B cell (primary cell): ENCODE measurements at regions not wholly inside any gene's neighbourhood (a gene's known extent, or its start where the extent isn't known, plus 50 kb on each side); places are given as distances from the start of the nearest gene placed in this dataset.

Experiments used
- ATAC-seq: fragments of 200-7000 bp; cut with Tn5 transposase; one replicate; pipeline ENCODE4 v1.10.0; 2021; ENCODE audit warnings: low read depth, mild to moderate bottlenecking, moderate number of reproducible peaks, moderate library complexity
- CTCF ChIA-PET: fragments of 350-600 bp; sonication (Branson Sonifier 250); formaldehyde crosslinking; loops from one replicate; lab custom pipeline; 2021; ENCODE audit warnings: antibody characterized with exemption, inconsistent platforms; lab: Charles Lee
- POLR2A ChIA-PET: fragments of 350-600 bp; sonication (Branson Sonifier 250); formaldehyde crosslinking; loops from one replicate; lab custom pipeline; 2021; ENCODE audit warnings: antibody characterized with exemption; lab: Charles Lee
- DNase-seq: peaks from one replicate; pipeline ENCODE4 v3.0.0; 2013
- H2AFZ ChIP-seq: 2 replicates; pipeline ENCODE4 v1.6.1; 2012; ENCODE audit warnings: mild to moderate bottlenecking, low read depth, low read length; ENCODE audit not compliant: insufficient read depth, poor library complexity, severe bottlenecking
- H3K27ac ChIP-seq, 2 donors: 1 replicate in 1 of 2; 2 replicates in 1 of 2; pipeline ENCODE4 v1.5.1; 2012 to 2013; ENCODE audit warnings: low read length in 2 of 2, mild to moderate bottlenecking in 2 of 2, moderate library complexity in 1 of 2
- H3K27me3 ChIP-seq, 4 experiments: fragments of 200-600 bp in 1 of 4; sonication (generic) in 1 of 4; replicated peaks in 1 of 4; 1 replicate in 2 of 4; 2 replicates in 2 of 4; pipeline versions ENCODE4 v1.6.1 to v1.7.0; 2013 to 2016; ENCODE audit warnings: low read length in 3 of 4, mild to moderate bottlenecking in 2 of 4, mixed read lengths in 1 of 4, moderate library complexity in 1 of 4; ENCODE audit not compliant: insufficient read depth in 4 of 4, control insufficient read depth in 3 of 4; ENCODE audit errors: control extremely low read depth in 1 of 4
- H3K36me3 ChIP-seq, 2 experiments: replicated peaks in 1 of 2; 1 replicate in 1 of 2; 2 replicates in 1 of 2; pipeline versions ENCODE4 v1.6.1 to v1.7.1; 2013; ENCODE audit warnings: low read length in 1 of 2; ENCODE audit not compliant: insufficient read depth in 2 of 2, control insufficient read depth in 1 of 2; ENCODE audit errors: control extremely low read depth in 1 of 2, extremely low read depth in 1 of 2
- H3K4me1 ChIP-seq, 2 donors: fragments of 200-600 bp in 1 of 2; sonication (generic) in 1 of 2; 1 replicate in 1 of 2; 2 replicates in 1 of 2; pipeline versions ENCODE4 v1.5.1 to v1.6.1; 2013 to 2017; ENCODE audit warnings: low read length in 2 of 2; ENCODE audit not compliant: control insufficient read depth in 2 of 2, insufficient read depth in 2 of 2
- H3K4me2 ChIP-seq: replicated peaks from 2 replicates; pipeline ENCODE3; 2012; ENCODE audit warnings: mild to moderate bottlenecking, low read depth, low read length; ENCODE audit not compliant: poor library complexity, severe bottlenecking
- H3K4me3 ChIP-seq, 5 experiments: fragments of 200-600 bp in 1 of 5; sonication (generic) in 1 of 5; 1 replicate in 3 of 5; 2 replicates in 2 of 5; pipeline versions ENCODE4 v1.5.1 to v1.7.0; 2011 to 2016; ENCODE audit warnings: low read length in 4 of 5, mild to moderate bottlenecking in 4 of 5, low read depth in 2 of 5, control low read depth in 1 of 5, moderate library complexity in 1 of 5; ENCODE audit not compliant: insufficient read depth in 1 of 5; ENCODE audit errors: control extremely low read depth in 1 of 5, extremely low read depth in 1 of 5
- H3K79me2 ChIP-seq: fragments of 200-600 bp; sonication (generic); one replicate; pipeline ENCODE4 v1.6.0; 2016; ENCODE audit warnings: low read length; ENCODE audit not compliant: control insufficient read depth, insufficient read depth
- H3K9ac ChIP-seq: fragments of 200-600 bp; sonication (generic); 2 replicates; pipeline ENCODE4 v1.6.1; 2017; ENCODE audit warnings: mild to moderate bottlenecking, low read length, moderate library complexity
- H3K9me3 ChIP-seq, 3 donors: one replicate each; pipeline versions ENCODE4 v1.6.1 to v1.7.1; 2013; ENCODE audit warnings: low read length in 2 of 3; ENCODE audit not compliant: control insufficient read depth in 2 of 3, insufficient read depth in 1 of 3; ENCODE audit errors: control extremely low read depth in 1 of 3
- H4K20me1 ChIP-seq: 2 replicates; pipeline ENCODE4 v1.6.0; 2012; ENCODE audit warnings: mild to moderate bottlenecking, low read length; ENCODE audit not compliant: insufficient read depth, control insufficient read depth, poor library complexity, severe bottlenecking
- H3K27ac Mint-ChIP-seq: one replicate; pipeline ENCODE4 v1.8.0; 2021; ENCODE audit warnings: mixed read lengths
- H3K27me3 Mint-ChIP-seq: one replicate; pipeline ENCODE4 v1.8.0; 2021; ENCODE audit warnings: mixed read lengths
- H3K4me1 Mint-ChIP-seq: one replicate; pipeline ENCODE4 v1.8.0; 2021; ENCODE audit warnings: mixed read lengths
- H3K4me3 Mint-ChIP-seq: one replicate; pipeline ENCODE4 v1.8.0; 2021; ENCODE audit warnings: mixed read lengths
- H3K9me3 Mint-ChIP-seq: one replicate; pipeline ENCODE4 v1.8.0; 2022; ENCODE audit warnings: mixed read lengths; ENCODE audit not compliant: insufficient read depth
- CTCF ChIP-seq: fragments of 200-600 bp; IDR thresholded peaks from one replicate; pipeline ENCODE4 v1.8.0; 2022; ENCODE audit warnings: antibody characterized with exemption, mild to moderate bottlenecking
- EZH2 ChIP-seq: IDR thresholded peaks from 2 replicates; pipeline ENCODE4 v1.6.1; 2012; ENCODE audit warnings: borderline replicate concordance, low read depth, mild to moderate bottlenecking, moderate library complexity, low read length; ENCODE audit not compliant: insufficient read depth, poor library complexity, severe bottlenecking
- WGBS: methylation state at CpG from one replicate; pipeline ENCODE4 v1.1.5; 2013; ENCODE audit warnings: missing lambda C conversion rate; ENCODE audit not compliant: insufficient coverage; 5-methylcytosine and 5-hydroxymethylcytosine counted together
- intact Hi-C: fragments of 100-400 bp; cut with micrococcal nuclease; formaldehyde crosslinking; loops from one replicate; pipeline ENCODE4 v1.10.0; 2022

GRCh38 chr3:7977245-7978086 is 524.2 kb upstream of the LMCD1 start:
- H3K4me1 ChIP-seq: no peaks in the 10 kb centered on the region
- ChIA-PET POLR2A (no interaction called here), CTCF (no interaction called here)
- intact Hi-C loops: no loop called here
- DNase-seq: no peak
- no peaks in the 10 kb centered on the region for H3K4me1 Mint-ChIP-seq
- no peak for ATAC-seq
- H3K4me3 Mint-ChIP-seq: no peak overlapping the region
- no peak overlapping the region for H3K27ac ChIP-seq
- H3K36me3 ChIP-seq: no peaks in the 10 kb centered on the region
- H3K4me2 ChIP-seq: no peak overlapping the region
- TF ChIP-seq CTCF: no peak
- no peak for TF ChIP-seq EZH2
- H3K27ac Mint-ChIP-seq: no peak overlapping the region
- H3K79me2 ChIP-seq: no peaks in the 10 kb centered on the region
- no peak overlapping the region for H3K9ac ChIP-seq
- no peak overlapping the region for H2AFZ ChIP-seq
- no peaks in the 10 kb centered on the region for H3K27me3 Mint-ChIP-seq
- H4K20me1 ChIP-seq: no peaks in the 10 kb centered on the region
- H3K27me3 ChIP-seq: no peaks in the 10 kb centered on the region
- H3K4me3 ChIP-seq: no peak overlapping the region
- 73% methylated on average over 3 of the region's 5 CpGs for WGBS
- no peaks in the 10 kb centered on the region for H3K9me3 Mint-ChIP-seq
- peaks cover 0 to 7% (median 0%) of the 10 kb centered on the region in 3 donors for H3K9me3 ChIP-seq

- Histone ChIP-seq H3K4me2 (no peak overlapping the region), H2AFZ (no peak overlapping the region), H3K9me3 (peaks cover 0 to 7% (median 0%) of the 10 kb centered on the region in 3 donors), H3K27me3 (no peaks in the 10 kb centered on the region), H3K79me2 (no peaks in the 10 kb centered on the region), H3K9ac (no peak overlapping the region), H3K4me1 (no peaks in the 10 kb centered on the region), H4K20me1 (no peaks in the 10 kb centered on the region), H3K4me3 (no peak overlapping the region), H3K36me3 (no peaks in the 10 kb centered on the region), H3K27ac (no peak overlapping the region)
- TF ChIP-seq EZH2 (no peak), CTCF (no peak)
- no peaks in the 10 kb centered on the region for H3K27me3 Mint-ChIP-seq
- ChIA-PET POLR2A (no interaction called here), CTCF (no interaction called here)
- no peak overlapping the region for H3K4me3 Mint-ChIP-seq
- no peaks in the 10 kb centered on the region for H3K9me3 Mint-ChIP-seq
- no peak for ATAC-seq
- 89% methylated on average over 6 of the region's 6 CpGs for WGBS
- peak; percentile 2 for DNase-seq
- intact Hi-C loops: no loop called here
- no peak overlapping the region for H3K27ac Mint-ChIP-seq
- H3K4me1 Mint-ChIP-seq: no peaks in the 10 kb centered on the region
Observed at GRCh38 chr3:7978087-7978422, 523.6 kb upstream of the LMCD1 start.
